Stimulated activated naive B cell treated with anti-CD40 and anti-IgM and Interleukin-4, amounts not matched to agents 10 μg/mL and 1 μg/mL and 100 μg/mL, for 72 hours (primary cell): ENCODE measurements at regions not wholly inside any gene's neighbourhood (a gene's known extent, or its start where the extent isn't known, plus 50 kb on each side); places are given as distances from the start of the nearest gene placed in this dataset.
"Not testable (repeated sequence)": the region's sequence is repeated elsewhere in the genome, so short reads cannot be mapped to it uniquely, and the experiment has no call there.

Experiments used
- ATAC-seq, 2 donors: fragments of 150-1000 bp; cut with Tn5 transposase; replicated peaks; 2 replicates each; pipeline ENCODE4 v1.10.0; 2021; ENCODE audit warnings: moderate library complexity in 1 of 2
- DNase-seq: peaks from one replicate; pipeline ENCODE4 v3.0.0; 2021
- H3K27ac Mint-ChIP-seq: one replicate; pipeline ENCODE4 v1.8.0; 2022; ENCODE audit warnings: mild to moderate bottlenecking, mixed read lengths
- H3K27me3 Mint-ChIP-seq, 2 donors: one replicate each; pipeline ENCODE4 v1.8.0; 2022; ENCODE audit warnings: mixed read lengths in 2 of 2
- H3K36me3 Mint-ChIP-seq, 2 donors: one replicate each; pipeline ENCODE4 v1.8.0; 2022; ENCODE audit warnings: mixed read lengths in 2 of 2, mild to moderate bottlenecking in 1 of 2
- H3K4me1 Mint-ChIP-seq, 2 donors: one replicate each; pipeline ENCODE4 v1.8.0; 2022; ENCODE audit warnings: mixed read lengths in 2 of 2, mild to moderate bottlenecking in 1 of 2
- H3K4me3 Mint-ChIP-seq, 2 donors: one replicate each; pipeline ENCODE4 v1.8.0; 2022; ENCODE audit warnings: mild to moderate bottlenecking in 2 of 2, mixed read lengths in 2 of 2, moderate library complexity in 1 of 2
- H3K9me3 Mint-ChIP-seq, 2 donors: one replicate each; pipeline ENCODE4 v1.8.0; 2022; ENCODE audit warnings: mixed read lengths in 2 of 2, mild to moderate bottlenecking in 1 of 2

DNA sequence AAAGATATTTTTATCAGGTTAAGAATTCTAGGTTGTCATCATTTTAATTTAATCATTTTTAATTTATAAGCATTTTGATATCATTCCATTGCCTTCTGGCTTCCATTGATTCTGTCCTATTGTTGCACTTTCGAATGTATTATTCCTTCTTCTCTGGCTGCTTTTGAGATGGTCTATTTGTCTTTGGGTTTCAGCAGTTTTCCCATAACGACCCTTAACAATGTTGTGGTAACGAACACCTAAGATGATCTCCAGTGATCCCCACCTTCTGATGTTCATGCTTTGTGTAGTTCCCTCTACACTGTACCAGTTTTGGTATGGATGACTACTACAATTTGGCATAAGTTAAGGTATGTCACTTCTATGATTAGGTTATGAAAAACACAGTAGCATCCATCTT is 59.9 kb downstream of the MINAR1 start:
- H3K27ac Mint-ChIP-seq = no peak overlapping the region
- H3K4me3 Mint-ChIP-seq = no peak overlapping the region
- ATAC-seq (no peak), DNase-seq (no peak)
- no peaks in the 10 kb centered on the region for H3K36me3 Mint-ChIP-seq
- peaks cover 0 to 2% of the 10 kb centered on the region in 2 donors for H3K9me3 Mint-ChIP-seq
- peaks cover 26 to 30% of the 10 kb centered on the region in 2 donors for H3K27me3 Mint-ChIP-seq
- no peaks in the 10 kb centered on the region for H3K4me1 Mint-ChIP-seq

DNA sequence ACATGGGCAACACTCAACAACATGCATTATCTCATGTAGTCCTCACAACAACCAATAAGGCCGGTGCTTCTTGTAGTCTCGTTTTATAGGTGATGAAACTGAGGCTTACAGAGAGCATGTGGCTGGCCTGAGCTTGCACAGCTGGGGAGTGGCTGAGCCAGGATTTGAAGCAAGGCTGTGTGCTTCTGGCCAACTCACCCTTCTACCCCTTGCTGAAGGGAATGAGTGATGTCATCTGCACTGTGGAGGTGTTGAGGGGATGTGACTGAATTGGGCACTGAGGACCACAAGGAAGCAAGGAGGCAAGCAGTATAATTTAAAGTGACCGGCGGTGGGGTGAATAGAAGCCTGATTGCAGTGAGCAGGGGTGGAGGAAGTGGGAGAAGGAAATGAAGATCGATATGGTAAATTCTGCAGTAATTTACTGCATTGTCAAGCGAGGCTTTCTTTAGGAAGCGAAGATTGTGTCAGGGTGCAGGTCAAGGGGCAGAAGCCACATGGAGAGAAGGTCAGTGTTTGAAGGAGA is 62.3 kb downstream of the MINAR1 start:
- Mint-ChIP-seq H3K27ac (no peak overlapping the region), H3K9me3 (peaks cover 0 to 2% of the 10 kb centered on the region in 2 donors), H3K27me3 (peaks cover 30 to 35% of the 10 kb centered on the region in 2 donors), H3K4me3 (no peak overlapping the region), H3K4me1 (no peaks in the 10 kb centered on the region), H3K36me3 (no peaks in the 10 kb centered on the region)
- no peak for DNase-seq
- ATAC-seq = no peak

DNA sequence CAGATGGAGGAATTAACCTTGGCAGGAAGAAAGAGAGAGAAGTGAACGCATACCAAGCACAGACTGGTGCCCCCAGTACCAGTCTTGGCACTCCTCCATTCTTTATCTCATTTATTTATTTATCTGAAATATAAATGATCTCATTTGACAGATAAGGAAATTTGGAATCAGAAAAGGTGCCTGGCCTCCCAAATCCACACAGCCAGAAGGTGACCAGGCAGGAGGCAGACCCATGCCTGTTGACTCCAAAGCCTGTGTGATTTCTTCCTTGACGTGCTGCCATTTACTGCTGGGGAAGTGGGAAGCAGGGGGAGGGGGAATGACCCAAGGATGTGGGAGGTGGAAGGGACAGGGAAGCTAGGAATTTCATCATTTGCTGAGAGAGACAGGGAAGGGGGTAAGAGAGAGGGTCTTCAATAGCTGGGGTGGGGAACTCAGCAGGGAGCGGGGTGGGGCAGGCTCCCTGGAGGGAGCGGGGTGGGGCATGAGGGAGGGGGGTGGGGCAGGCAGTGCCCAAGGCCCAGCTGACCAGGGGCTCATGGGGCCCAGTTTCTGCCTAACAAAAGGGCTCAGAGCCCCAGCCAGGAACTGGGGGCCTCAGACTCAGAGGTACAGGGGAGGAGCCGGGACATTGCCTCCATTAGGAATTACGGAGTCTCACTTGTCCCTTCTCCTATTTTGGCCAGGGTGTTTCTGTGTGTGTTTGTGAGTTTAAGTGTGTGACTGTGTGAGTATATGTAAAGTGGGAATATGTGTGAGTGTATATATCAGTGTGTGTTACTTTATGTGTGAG is 63.0 kb downstream of the MINAR1 start:
- Mint-ChIP-seq H3K27ac (no peak overlapping the region), H3K36me3 (no peaks in the 10 kb centered on the region), H3K9me3 (peaks cover 0 to 2% of the 10 kb centered on the region in 2 donors), H3K4me3 (no peak overlapping the region), H3K27me3 (peaks cover 30 to 42% of the 10 kb centered on the region in 2 donors), H3K4me1 (no peaks in the 10 kb centered on the region)
- DNase-seq = no peak
- no peak for ATAC-seq

DNA sequence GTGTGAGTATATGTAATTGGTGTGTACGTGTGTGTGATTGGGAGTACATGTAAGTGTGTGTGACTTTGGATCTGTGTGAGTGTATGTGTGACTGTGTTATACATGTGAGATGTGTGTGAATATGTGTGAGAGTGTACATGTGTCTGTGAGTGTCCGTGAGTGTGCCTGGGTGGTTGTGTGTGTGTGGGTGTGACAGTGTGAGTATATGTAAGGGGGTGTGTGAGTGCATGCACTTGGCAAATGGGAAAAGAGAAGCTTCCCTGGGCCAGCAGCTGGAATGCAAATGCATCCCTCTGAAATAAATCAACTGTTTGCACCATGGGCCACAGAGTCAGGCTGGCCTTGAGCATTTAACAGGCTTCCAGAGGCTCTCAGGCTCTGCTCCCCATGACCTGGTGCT is 63.6 kb downstream of the MINAR1 start:
- Mint-ChIP-seq H3K27me3 (peaks cover 30 to 46% of the 10 kb centered on the region in 2 donors), H3K36me3 (no peaks in the 10 kb centered on the region), H3K27ac (no peak overlapping the region)

DNA sequence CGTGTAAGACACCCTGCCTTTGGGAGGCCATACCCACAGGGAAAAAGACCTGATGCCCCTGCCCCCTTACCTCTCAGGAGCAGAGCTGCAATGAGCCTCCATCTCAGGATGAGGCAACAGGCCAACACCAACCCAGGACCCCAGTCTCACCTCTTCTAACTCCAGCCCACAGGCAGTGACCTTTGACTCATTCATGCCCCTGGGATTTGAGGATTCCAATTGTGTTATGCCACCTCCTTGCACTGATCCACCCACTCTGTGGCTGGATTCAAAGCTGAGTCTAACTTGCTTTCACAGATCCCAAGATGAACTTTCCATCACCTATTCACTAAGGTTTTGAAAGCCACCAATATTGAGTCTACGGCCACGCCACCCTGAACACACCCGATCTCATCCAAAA is 64.7 kb downstream of the MINAR1 start:
- peaks cover 30 to 46% of the 10 kb centered on the region in 2 donors for H3K27me3 Mint-ChIP-seq

More for the DNA sequence above, 63.6 kb downstream of the MINAR1 start:
- H3K4me1 Mint-ChIP-seq = no peaks in the 10 kb centered on the region
- H3K9me3 Mint-ChIP-seq = peaks cover 0 to 2% of the 10 kb centered on the region in 2 donors
- H3K4me3 Mint-ChIP-seq = no peak overlapping the region
- DNase-seq = no peak
- no peak for ATAC-seq

DNA sequence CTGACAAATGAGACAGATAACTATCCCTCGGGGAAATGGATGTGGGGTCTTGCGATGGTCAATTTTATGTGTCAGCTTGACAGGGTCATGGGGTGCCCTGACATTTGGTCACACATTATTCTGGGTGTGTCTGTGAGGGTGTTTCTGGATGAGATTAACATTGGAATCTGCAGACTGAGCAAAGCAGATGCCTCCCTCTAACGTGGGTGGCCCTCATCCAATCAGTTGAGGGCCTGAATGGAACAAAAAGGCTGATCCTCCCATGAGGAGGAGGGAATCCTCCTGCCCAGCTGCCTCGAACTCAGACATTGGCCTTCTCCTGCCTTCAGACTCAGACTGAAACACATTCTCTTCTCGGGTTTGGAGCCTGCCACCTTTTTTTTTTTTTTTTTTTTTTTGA is 69.0 kb downstream of the MINAR1 start:
- H3K9me3 Mint-ChIP-seq = no peaks in the 10 kb centered on the region
- H3K27me3 Mint-ChIP-seq = peaks cover 5 to 16% of the 10 kb centered on the region in 2 donors
- H3K36me3 Mint-ChIP-seq = no peaks in the 10 kb centered on the region
- no peak overlapping the region for H3K4me3 Mint-ChIP-seq
- DNase-seq = no peak
- H3K4me1 Mint-ChIP-seq = no peaks in the 10 kb centered on the region
- ATAC-seq = no peak
- no peak overlapping the region for H3K27ac Mint-ChIP-seq

More for the DNA sequence above, 64.7 kb downstream of the MINAR1 start:
- Mint-ChIP-seq H3K4me1 (no peaks in the 10 kb centered on the region), H3K4me3 (no peak overlapping the region), H3K27ac (no peak overlapping the region), H3K9me3 (peaks cover 0 to 2% of the 10 kb centered on the region in 2 donors), H3K36me3 (no peaks in the 10 kb centered on the region)
- ATAC-seq = no peak
- no peak for DNase-seq

DNA sequence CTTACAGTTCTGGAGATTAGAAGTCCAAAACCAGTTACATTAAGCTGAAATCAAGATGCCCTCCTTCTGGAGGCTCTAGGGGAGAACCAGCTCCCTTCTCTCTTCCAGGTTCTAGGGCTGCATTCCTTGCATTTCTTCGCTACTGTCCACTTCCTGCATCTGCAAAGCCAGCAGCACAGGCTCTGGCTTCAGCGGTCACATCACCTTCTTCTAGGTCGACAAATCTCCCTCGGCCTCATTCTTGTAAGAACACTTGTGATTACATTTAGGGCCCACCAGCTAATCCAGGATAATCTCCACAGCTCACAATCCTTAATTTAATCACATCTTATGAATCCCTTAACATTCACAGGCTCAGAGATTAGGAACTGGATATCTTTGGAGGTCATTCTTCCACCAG is 73.8 kb downstream of the MINAR1 start:
- Mint-ChIP-seq H3K9me3 (no peaks in the 10 kb centered on the region), H3K36me3 (no peaks in the 10 kb centered on the region), H3K4me3 (no peak overlapping the region), H3K4me1 (no peaks in the 10 kb centered on the region), H3K27me3 (no peaks in the 10 kb centered on the region), H3K27ac (no peak overlapping the region)
- ATAC-seq (no peak), DNase-seq (no peak)

DNA sequence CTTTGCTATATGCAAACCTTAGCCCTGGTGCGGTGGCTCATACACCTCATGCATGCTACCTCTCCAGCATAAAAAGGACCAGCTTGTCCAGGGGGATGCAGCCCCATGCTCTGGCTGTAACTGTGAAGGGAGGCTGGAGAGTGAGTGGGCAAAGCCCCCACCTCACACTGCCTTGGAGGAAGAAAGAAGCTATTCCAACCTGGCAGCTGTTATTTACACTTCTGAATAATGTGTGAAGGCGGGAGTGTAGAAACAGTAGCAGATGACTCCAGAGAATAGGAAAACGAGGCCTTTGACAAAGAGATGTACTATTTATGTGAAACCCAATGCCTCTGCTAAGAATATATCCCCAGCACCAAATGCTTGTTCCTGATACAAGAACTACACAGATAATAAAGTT is 80.7 kb downstream of the MINAR1 start:
- not testable (repeated sequence) for H3K27ac Mint-ChIP-seq, DNase-seq

DNA sequence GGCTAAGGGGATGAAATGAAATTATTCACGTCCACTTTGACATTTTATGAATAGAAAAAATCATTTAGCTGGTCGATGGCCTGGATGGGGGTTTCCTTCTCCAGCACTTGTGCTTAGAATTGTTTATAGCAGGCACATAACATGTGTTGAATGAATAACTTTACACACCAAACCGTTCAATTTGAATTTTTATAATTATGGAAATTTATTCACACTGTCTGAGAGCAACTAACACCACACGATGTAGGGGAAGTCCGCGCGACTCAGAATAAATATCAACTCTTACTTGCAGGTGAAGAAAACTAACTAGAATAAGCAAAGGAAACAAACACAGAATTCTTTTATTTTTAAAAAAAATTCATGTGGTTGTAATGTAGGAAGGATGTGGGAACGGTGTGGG is 81.3 kb downstream of the MINAR1 start:
- no peaks in the 10 kb centered on the region for H3K9me3 Mint-ChIP-seq
- H3K4me1 Mint-ChIP-seq = peaks cover 0 to 1% of the 10 kb centered on the region in 2 donors
- DNase-seq (no peak), ATAC-seq (no peak)
- H3K4me3 Mint-ChIP-seq = no peak overlapping the region
- no peaks in the 10 kb centered on the region for H3K36me3 Mint-ChIP-seq
- H3K27me3 Mint-ChIP-seq = peaks cover 13% of the 10 kb centered on the region in 2 donors
- H3K27ac Mint-ChIP-seq = no peak overlapping the region

More for the DNA sequence above, 80.7 kb downstream of the MINAR1 start:
- H3K4me1 Mint-ChIP-seq, H3K9me3 Mint-ChIP-seq, ATAC-seq, H3K27me3 Mint-ChIP-seq, H3K4me3 Mint-ChIP-seq, H3K36me3 Mint-ChIP-seq: not testable (repeated sequence)

DNA sequence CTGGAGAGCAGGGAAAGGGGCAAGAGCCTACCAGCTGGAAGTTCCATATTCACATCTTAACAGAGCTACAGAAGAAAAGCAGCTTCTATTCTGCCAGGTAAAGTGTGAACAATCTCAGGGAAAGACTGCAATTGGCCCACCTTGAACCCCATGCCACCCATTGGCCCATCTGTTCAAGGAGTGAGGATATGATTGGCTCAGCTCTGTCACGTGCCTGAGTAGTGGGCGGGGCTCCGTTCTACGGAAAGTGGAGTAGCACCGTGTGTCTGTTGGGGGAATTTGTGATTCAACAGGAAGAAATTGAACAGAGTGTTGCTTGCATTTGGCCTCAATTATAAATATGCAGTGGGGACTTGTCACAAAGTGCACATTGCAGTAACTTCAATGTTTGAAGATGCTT is 81.8 kb downstream of the MINAR1 start:
- peaks cover 13 to 14% of the 10 kb centered on the region in 2 donors for H3K27me3 Mint-ChIP-seq
- no peaks in the 10 kb centered on the region for H3K9me3 Mint-ChIP-seq
- H3K4me1 Mint-ChIP-seq = peaks cover 0 to 1% of the 10 kb centered on the region in 2 donors
- DNase-seq = no peak
- no peaks in the 10 kb centered on the region for H3K36me3 Mint-ChIP-seq
- no peak overlapping the region for H3K27ac Mint-ChIP-seq
- no peak for ATAC-seq
- H3K4me3 Mint-ChIP-seq = no peak overlapping the region

DNA sequence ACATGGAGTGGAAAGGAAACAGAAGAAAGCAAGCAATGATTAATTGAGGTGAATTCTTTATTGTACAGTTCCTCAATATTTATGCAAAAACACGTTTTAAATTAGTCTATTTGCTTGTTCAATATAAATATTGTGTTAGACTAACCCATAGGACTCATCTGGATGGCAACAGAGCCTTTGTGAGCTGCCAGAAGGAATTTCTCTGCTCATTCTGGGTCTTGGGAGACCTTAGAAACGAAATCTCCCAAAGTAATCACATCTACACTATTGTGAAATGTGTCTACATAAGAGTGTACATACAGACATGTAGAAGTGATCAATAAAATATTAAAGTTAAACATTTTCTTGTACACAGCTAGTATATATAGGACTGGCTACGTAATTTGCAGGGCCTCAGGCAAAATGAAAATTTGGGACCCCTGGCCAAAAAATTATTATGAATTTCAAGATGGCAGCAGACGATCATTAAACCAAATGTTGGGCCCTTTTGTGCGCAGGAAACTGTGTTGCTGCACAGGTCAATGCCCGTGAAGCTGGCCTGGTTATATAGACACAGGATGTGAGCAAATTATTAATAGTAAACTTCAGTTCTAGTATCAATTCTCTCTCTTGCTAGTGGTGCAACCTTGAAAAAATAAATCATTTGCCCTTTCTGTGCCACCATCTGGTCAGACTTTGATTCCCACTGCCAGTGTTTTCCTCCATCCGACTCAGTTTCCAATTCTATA is 83.3 kb downstream of the MINAR1 start:
- peaks cover 14 to 18% of the 10 kb centered on the region in 2 donors for H3K27me3 Mint-ChIP-seq
- DNase-seq = no peak
- no peak overlapping the region for H3K27ac Mint-ChIP-seq
- no peak overlapping the region for H3K4me3 Mint-ChIP-seq
- H3K4me1 Mint-ChIP-seq = peaks cover 0 to 1% of the 10 kb centered on the region in 2 donors
- H3K9me3 Mint-ChIP-seq = no peaks in the 10 kb centered on the region
- ATAC-seq = no peak
- no peaks in the 10 kb centered on the region for H3K36me3 Mint-ChIP-seq

DNA sequence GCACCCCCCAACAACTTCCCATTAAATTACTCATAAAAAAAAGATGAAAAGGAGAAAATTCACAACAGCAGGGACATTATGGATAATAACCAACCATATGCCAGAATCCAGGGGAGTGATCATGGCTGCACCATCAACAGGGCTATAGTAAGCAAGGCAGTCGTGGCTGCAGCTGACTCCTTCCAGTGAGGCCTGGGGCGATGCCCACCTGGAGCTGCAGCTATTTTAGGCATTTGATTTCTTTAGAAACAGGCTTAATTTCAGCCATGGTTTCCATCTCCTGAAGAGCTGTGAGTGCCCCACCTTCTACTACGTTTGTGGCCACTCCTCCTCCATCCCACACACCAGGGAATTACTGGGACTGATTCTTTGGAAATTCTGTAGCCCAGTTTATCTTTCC is 84.0 kb downstream of the MINAR1 start:
- DNase-seq (no peak), ATAC-seq (no peak)
- H3K36me3 Mint-ChIP-seq = no peaks in the 10 kb centered on the region

DNA sequence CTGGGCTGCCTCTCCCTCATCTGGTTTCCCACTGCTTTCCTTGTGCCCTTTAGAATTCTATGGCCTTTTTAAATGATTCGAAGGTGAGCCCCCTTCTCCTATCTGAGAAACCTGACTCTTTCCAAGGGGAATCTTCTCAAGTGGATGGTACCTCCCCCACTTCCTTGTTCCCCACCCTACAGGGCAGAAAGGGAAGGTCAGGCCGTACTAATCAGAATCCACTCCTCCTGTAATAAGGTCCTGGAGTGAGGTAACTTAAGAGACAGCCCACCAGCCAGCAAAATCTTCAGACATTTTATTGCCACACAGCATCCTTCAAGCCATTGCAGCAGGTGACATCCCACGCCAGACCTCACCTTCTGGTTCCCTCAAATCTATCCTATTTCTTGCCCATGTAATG is 84.5 kb downstream of the MINAR1 start:
- Mint-ChIP-seq H3K4me3 (no peak overlapping the region), H3K9me3 (no peaks in the 10 kb centered on the region), H3K4me1 (peaks cover 0 to 1% of the 10 kb centered on the region in 2 donors), H3K36me3 (no peaks in the 10 kb centered on the region), H3K27me3 (peaks cover 14 to 18% of the 10 kb centered on the region in 2 donors), H3K27ac (no peak overlapping the region)
- DNase-seq (no peak), ATAC-seq (no peak)

More for the DNA sequence above, 84.0 kb downstream of the MINAR1 start:
- Mint-ChIP-seq H3K4me3 (no peak overlapping the region), H3K4me1 (peaks cover 0 to 1% of the 10 kb centered on the region in 2 donors), H3K27me3 (peaks cover 14 to 18% of the 10 kb centered on the region in 2 donors), H3K27ac (no peak overlapping the region), H3K9me3 (no peaks in the 10 kb centered on the region)

DNA sequence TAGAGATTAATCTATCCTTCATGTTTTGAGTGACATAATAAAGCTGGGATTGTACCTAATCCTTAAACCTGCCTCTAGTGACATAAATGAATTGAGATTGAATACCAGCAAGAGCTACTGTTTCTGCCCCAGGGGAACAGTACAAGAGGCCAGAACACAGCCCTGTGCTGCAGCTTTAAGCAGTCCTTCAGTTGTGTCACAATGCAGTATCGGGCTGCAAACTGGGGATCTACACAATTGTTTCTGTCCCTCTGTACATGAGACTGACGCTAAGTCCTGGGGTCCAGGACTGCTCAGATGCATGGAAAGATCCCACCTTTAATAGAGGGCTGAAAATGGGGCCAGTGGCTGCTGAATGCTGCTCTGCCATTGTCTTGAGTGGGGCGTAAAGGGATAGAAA is 87.5 kb downstream of the MINAR1 start:
- Mint-ChIP-seq H3K4me3 (no peak overlapping the region), H3K4me1 (peaks cover 0 to 1% of the 10 kb centered on the region in 2 donors), H3K36me3 (no peaks in the 10 kb centered on the region), H3K27ac (no peak overlapping the region), H3K9me3 (no peaks in the 10 kb centered on the region), H3K27me3 (peaks cover 14 to 18% of the 10 kb centered on the region in 2 donors)
- ATAC-seq = no peak
- no peak for DNase-seq
